NCI-H446 treated with DMSO at 0.1 percent for 48 hours (cell line): ENCODE measurements at regions not wholly inside any gene's neighbourhood (a gene's known extent, or its start where the extent isn't known, plus 50 kb on each side); places are given as distances from the start of the nearest gene placed in this dataset.
"Not testable (repeated sequence)": the region's sequence is repeated elsewhere in the genome, so short reads cannot be mapped to it uniquely, and the experiment has no call there.

Source experiments
- DNase-seq: peaks from one replicate; lab custom pipeline; 2025; lab: John Stamatoyannopoulos, UW

DNA sequence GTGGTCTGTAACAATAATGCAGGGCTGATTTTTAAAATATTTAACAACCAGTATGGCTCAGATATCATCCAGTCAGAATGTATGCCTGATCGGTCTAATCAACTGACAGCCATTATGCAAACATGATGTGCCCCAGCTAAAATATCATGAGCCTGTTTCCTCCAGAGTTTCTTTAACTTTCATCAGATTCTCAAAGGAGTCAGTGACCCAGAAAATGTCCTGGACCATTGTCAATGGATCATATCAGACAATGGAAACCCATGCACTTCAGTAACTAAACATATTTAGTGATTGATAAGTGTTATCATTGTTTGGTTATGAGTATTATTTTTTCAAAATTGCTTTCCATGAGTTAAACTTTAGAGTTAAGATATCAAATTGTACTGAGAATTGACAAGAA lies 173.5 kb downstream of the LMBRD1 start:
- DNase-seq, result no peak

DNA sequence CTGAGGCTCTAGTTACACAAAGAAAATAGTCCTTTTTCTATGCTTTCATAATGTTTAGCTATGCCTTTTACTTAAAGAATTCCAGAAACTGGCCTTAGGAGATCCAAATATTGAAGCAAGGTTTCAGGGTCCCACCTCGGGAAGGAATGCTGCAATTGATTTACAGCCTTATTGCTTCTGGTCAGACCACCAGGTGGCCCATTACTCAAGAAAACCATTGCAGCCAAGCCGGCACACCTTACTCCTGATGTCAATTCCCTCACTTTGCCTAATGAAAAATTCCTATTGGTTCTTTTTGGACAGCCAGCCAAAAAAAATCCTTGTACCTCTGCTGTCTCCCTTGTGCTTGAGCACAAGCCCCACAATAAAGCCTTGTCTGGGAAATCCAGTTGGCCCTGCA lies 173.9 kb downstream of the LMBRD1 start:
- no peak for DNase-seq

DNA sequence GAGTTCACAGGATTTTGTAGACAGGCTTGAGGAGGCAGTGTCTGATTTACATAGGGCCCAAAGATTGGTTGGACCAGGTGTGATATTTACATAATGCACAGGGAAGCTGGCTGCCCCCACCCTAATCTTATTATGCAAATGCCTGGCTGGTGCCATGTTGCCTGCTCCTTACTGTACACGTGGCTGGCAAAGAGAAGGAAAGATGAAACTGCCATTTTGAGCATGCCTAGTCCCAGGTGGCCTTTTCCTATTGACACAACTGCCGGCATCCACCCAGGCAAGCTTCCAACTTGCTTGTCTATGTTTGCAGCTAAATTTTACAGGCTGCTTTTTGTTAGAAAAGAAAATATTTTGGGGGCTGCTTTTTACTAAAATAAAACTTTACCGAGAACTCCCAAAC lies 174.6 kb downstream of the LMBRD1 start:
- peak; percentile 10 for DNase-seq

DNA sequence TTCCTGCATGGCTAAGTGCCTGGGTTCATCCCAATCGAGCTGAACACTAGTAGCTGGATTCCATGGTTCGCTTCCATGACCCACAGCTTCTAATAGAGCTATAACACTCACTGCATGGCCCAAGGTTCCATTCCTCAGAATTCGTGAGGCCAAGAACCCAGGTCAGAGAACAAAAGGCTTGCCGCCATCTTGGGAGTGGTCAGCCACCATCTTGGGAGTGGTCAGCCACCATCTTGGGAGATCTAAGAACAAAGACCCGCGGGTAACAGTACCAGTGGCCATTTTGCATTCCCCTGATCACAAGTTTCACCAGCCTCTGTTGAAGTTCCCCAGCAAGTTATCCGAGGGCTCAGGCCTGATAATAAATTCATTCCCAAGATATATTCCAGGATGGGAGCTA lies 179.6 kb downstream of the LMBRD1 start:
- no peak for DNase-seq

DNA sequence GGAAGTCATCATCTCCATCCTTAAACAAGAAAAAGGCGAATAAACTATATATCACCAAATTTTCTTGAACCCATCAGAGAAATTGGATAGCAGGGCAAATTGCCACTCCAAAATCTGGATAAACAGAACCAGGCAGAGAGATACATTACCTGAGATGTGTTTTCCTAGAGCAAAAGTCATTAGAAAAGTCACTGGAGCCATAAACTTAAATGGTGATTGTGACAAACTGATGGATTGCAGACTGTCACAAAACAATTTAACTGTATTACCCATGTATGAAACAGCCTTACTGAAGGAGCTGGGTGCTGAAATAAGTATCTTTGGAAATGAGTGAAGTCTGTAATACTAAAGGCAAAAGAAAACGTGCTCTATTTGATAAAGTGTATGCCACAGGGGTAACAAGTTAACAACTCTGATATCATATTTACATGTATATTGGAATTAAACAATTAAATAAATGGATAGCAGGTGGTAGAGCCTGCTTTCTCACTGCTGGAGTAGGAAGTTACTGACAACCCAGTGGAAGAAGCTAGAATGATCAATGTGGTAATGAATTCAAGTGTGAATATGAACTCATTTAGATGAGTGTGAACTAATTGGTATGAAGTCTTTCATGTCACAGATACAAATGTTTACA lies 186.9 kb downstream of the LMBRD1 start:
- no peak for DNase-seq

DNA sequence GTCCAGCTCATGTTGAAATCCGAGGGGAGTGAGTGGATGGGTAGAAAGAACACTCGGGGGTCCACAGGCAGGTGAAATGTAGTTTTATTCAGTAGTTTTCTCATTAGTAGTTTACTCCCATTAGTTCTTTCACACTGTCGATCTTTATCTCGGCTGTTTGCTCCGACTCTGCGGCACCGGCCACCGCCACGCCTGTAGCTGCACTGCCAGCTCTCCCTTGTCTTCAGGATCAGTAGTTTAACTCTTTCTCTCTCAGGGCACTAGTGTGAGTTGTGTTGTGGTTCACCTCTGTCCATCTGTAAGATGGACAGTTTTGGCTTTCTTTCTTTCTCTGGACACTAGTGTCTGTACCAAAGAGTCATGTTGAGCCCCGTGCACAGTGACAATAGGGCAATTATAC lies 195.7 kb downstream of the LMBRD1 start:
- no peak for DNase-seq

DNA sequence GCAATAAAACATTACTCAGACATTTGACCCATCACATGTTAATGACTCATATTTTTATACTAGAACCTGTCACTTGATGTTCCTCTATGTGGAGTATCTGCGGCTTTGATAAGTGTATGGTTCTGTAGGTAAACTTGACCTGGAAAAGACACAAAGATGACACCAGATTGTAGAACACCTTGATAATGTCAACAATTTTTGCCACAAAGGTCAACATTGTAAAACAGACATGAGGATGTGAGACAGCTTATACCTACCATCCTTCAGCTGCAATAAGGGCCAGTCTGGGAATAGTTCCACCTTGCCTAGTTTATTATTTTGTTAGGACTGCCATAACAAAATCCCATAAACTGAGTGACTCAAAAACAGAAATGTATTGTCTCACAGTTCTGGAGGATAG lies 202.4 kb downstream of the LMBRD1 start:
- no peak for DNase-seq

DNA sequence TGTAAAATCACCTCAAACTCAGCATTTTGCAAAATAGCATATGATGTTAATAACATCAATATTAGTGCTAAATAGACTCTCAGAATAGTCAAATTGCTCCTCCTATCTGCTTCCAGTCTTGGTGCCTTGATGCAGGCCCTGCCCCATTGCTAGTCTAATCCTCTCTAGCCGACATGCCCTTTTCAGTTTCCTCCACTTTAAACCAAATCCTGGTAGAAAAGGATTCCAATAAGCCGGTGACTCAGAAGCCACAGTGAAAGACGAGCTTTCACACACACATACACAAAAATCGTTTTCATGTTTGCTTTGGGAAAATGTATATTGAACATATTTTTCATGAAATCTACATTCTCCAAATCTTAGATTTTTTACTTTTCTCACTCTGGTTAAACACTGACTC lies 203.1 kb downstream of the LMBRD1 start:
- DNase-seq, result no peak

DNA sequence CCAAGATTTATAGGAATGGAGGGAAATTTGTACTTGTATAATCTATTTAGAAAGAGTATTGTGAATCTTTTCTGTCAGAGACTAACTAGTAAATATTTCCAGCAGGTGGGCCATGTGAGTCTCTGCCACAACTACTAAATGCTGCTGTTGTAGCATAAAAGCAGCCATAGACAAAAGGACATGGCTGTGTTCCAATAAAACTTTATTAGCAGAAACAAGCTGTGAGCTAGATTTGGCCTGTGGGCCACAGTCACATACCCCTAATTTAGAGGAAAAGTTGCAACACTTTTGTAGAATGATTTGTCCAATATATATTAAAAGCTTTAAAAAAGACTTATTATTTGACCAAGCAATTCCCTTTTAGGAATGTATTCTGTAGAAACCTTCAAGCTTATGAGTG lies 207.2 kb downstream of the LMBRD1 start:
- DNase-seq, result no peak

DNA sequence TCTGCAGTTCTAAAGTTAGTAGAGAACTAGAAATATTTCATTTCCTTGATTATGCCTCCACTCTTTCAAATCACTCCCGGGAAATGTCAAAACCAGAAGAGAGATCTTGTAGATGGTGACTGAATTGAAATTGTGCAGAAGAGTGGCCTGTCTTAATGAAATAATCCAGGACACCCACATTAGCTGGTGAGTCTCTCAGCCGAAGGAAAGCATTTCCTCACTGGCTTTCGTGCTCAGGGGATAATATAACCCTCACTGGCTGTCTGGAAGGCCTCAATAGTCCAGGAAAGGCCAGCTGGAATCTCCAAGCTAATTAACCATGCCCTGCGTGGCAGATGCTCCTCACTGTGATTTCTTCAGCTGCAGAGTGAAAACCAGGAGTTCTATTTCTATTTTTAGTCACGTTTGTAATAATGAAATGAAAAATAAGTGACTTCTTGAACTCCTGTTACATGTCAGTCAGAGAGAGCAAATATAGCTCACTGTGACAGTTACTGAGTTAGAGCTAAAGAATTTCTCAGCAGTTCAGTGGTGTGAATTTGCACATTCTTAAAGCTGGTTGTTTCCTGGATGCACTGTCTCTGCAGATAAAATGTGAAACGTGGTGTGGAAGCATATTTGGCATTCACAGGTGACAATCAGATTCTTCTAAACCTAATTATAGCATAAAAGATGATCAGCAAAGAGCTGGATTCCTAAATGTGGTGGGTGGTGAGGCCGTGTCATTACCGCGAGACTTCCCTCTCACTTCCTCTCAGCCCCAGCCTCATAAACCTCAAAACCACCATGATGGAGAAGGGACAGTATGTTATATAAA lies 211.7 kb downstream of the LMBRD1 start:
- peak; percentile 43 for DNase-seq

DNA sequence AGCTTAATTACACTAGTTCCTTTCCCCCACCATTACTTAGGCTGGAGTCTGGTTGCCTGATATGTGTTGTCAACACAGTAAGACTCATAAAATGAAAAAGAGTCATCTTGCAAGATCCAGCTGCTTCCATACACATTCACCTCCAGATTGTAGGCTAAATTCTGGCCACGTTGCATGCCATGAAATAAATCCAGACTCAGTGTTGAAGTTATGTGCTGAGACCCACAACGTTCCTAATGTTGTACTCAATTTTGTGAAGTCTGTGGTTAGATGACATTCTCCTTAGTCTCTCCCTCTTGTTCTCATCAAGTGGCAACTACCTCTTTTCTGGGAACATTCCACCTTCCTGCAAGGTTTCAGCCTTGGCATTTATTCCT lies 212.3 kb downstream of the LMBRD1 start:
- DNase-seq, result no peak

DNA sequence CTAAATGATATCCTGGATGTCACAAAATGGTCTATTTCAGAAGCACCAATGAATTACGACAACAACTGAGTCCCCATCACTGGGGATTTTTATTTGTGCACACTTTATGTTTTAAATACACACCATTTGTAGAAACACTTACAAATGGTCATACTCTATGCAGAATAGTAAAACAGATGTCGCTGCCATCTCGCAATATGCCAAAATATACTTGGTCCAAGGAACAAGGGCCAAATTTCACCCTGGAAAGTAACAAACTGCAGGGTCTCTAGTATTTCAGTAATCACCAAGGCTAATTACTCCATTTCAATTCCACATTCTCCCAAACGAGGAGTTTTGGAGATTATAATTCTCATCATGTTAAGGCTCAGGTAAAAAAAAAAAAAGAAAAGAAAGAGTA lies 215.2 kb downstream of the LMBRD1 start:
- DNase-seq, result peak; percentile 71

DNA sequence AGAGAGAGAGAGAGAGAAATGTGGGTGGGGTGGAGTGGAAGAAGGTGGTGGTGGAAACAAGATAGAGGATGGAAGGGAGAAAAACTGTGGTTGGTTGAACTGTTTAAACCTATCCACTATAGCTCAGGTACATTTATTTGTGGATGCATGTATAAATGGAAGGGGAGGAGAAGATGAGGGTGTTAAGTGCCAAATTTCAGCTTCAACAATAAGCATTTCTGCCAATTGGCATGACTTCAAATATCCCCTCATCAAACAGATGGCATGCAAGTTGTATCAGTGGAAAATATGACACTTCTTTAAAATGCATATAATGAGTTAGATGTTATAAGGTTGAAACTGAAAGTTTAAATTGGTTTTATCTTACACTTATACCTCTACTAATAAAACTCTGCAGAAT lies 216.1 kb downstream of the LMBRD1 start:
- DNase-seq, result peak; percentile 85

DNA sequence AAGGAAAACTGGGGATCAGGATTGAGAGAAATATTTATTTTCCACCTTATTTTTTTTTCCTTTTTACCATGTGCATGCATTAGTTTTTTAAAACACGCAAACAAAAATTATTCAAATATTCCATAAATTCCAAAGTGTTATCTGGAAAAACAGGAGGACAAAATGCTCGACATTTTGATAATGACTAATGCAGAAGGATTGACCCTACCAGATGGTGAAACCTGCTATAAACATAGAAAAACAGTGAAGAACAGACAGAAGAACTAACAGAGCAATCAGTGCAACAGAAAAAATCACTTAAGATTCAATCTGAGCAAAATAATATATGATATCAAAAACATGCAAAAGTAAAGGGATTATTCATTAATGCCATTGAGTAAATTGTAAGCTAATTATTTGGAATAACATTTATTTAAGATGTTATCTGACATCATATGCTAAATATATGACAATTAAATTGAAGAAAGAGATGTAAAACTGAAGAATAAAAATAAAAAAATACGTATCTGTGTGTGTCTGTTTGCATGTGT lies 218.4 kb downstream of the LMBRD1 start:
- peak; percentile 36 for DNase-seq

DNA sequence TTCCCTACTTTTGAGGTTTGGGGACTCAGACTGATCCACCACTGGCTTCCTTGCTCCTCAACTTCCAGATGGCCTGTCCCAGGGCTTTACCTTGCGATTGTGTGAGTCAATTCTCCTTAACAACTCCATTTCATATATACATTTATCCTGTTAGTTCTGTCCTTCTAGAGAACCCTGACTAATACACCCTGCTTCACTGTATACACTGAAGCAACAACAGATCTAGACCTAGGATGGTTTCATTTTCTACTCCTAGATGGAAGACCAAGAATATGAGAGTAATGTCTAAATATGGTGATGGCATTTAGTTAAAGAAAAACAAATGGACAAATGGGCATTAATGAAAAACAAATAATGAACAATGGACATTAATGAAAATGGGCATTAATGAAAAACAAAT lies 225.6 kb downstream of the LMBRD1 start:
- DNase-seq, result no peak

DNA sequence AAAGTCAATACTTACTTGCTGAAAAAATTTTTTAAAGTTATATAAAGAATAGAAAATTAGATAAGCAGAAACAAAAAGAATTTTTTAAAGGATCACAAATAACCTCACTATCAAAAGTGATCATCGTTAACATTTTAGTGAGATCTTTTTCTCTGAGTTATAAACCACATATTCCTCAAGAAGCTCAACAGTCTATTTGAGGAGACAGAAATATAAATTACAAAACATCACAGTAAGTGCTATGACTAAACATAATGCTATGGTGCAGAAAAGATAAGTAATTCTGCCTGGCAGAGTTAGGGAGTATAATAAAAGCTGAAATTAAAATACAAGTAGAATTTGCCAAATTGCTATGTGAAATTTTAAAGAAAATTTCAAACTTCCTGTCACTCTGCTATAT lies 226.7 kb downstream of the LMBRD1 start:
- DNase-seq, result no peak

DNA sequence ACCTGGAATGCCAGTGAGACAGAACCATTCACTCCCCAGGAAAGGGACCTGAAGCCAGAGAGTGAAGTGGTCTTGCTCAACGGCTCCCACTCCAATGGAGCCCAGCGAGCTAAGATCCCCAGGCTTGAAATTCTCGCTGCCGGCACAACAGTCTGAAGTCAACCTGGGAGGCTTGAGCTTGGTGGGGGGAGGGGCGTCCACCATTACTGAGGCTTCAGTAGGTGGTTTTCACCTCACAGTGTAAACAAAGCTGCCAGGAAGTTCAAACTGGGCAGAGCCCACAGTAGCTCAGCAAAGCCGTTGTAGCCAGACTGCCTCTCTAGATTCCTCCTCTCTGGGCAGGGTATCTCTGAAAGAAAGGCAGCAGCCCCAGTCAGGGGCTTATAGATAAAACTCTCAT lies 236.2 kb downstream of the LMBRD1 start:
- not testable (repeated sequence) for DNase-seq

DNA sequence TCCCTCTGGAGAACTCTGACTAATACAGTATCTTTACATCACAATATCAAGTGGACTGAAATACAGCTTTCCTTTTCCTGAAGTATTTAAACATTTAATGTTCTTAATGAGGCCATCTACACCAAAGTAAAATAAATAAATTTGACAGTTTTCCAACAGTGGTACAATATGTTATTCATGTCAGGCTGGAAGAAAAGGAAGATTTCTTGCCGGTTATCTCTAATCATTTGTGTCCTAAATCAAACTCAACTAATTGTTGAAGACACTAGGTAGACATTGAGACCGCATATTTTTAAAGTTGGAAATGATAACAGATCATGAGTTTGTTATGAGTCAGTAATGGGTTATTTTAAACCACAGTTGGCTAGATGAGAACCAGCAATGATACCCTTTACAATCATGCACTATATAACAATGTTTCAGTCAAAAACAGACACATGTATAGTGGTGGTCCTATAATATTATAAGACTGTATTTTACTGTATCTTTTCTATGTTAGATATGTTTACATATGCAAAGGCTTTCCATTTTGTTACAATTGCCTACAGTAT lies 241.6 kb downstream of the LMBRD1 start:
- no peak for DNase-seq

DNA sequence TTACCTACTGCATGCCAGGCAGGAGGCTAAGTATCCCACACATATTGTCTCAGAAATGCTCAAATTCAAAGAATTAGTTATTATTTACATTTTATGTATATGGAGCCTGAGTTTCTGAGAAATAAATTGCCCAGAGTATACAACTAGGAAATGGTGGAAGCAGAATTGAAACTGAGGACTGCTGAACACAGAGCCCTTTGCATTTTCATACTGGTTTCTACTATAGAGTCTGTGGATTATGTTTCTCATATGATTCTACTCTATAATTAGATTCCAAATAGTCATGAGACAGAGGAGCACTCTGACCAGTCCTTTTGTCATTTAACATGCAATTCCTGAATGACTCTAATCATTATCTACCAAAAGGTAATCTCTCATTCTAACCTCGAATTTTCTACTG lies 254.3 kb downstream of the LMBRD1 start:
- DNase-seq, result no peak

DNA sequence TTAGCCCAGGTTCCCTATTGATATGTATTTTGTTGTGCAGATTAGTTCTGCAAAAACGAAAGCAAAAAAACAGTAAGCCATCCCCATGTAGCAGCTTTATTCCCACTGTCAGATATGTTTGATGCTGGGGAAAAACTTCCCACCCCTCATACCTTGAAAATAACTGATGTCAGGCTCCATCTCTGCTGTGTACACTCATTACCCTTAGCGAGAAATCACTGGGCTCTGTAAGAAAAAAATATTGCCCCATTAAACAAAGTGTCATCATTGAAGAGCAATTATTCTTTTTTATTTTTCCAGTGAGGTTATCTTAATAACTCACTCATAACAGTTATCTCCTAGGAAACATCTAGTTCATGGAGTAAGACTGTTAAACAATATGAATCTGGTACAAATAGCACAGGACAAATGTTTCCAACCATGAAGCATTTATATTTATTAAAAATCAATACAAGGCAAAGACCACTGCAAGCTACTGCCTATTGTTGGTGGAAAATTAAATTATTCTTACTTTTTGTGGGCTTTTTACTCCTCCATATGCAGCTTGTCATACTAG lies 268.8 kb downstream of the LMBRD1 start:
- no peak for DNase-seq

DNA sequence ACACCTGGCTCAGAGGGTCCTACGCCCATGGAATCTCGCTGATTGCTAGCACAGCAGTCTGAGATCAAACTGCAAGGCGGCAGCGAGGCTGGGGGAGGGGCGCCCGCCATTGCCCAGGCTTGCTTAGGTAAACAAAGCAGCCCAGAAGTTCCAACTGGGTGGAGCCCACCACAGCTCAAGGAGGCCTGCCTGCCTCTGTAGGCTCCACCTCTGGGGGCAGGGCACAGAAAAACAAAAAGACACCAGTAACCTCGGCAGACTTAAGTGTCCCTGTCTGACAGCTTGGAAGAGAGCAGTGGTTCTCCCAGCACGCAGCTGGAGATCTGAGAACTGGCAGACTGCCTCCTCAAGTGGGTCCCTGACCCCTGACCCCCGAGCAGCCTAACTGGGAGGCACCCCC lies 281.3 kb downstream of the LMBRD1 start:
- not testable (repeated sequence) for DNase-seq

DNA sequence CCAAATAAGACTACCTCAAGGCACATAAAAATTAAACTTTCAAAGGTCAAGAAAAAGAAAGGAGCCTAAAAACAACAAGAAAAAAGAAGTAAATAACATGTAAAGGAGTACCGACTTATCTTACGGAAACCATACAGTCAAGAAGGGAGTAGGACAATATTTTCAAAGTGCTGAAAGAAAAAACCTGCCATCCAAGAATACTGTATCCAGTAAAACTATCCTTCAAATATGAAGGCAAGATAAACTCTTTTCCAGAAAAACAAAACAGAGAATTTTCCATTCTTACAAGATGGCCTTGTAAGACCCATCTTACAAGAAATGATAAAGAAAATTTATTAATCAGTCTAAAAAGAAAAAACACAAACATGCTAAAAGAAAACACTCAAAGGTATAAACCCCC lies 302.2 kb downstream of the LMBRD1 start:
- no peak for DNase-seq

DNA sequence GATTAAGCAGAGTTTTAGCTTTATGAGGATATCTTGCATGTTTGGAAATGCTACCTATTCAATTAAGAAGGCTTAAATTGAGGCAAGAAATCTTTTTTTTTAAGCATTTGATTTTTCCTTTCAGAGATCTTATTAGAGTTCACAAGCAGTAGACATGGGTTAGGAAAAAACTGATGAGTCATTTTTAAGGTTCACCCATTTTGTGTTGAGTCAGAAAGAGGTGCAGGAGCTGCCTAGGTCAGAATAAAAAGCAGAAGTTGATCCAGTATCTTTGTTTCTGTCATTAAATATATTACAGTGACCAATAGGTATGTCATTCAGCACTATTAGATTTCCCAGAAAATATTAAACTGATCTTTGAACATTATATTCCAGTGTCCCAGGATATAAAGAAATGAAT lies 306.8 kb downstream of the LMBRD1 start:
- DNase-seq, result no peak
